ENCODE measurements at regions not wholly inside any gene's neighbourhood (a gene's known extent, or its start where the extent isn't known, plus 50 kb on each side); places are given as distances from the start of the nearest gene placed in this dataset.

- TF ChIP-seq, protein P1, sequence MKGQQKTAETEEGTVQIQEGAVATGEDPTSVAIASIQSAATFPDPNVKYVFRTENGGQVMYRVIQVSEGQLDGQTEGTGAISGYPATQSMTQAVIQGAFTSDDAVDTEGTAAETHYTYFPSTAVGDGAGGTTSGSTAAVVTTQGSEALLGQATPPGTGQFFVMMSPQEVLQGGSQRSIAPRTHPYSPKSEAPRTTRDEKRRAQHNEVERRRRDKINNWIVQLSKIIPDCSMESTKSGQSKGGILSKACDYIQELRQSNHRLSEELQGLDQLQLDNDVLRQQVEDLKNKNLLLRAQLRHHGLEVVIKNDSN (IDR thresholded peaks at IDR 0.05), result no peak
- TF ChIP-seq EP300 (IDR thresholded peaks at IDR 0.05; ENCODE audit: borderline replicate concordance), result no peak
- no peak for TF ChIP-seq TCF12 (IDR thresholded peaks at IDR 0.05; ENCODE audit: low read depth)
- no peak for TF ChIP-seq CEBPB (IDR thresholded peaks at IDR 0.05)
- TF ChIP-seq TAF1 (IDR thresholded peaks at IDR 0.05; ENCODE audit: low read depth), result no peak
- no peak for TF ChIP-seq REST (IDR thresholded peaks at IDR 0.05; ENCODE audit: low read depth)
- TF ChIP-seq ZBTB7A (IDR thresholded peaks at IDR 0.05; ENCODE audit: low read depth), result no peak
- no peak for TF ChIP-seq CREB1 (IDR thresholded peaks at IDR 0.05; ENCODE audit: low read depth)
Measured at GRCh38 chr12:115402443-115403180, 718.6 kb upstream of the TBX3 start.
